Gastrocnemius medialis (tissue), 4 donors: ENCODE measurements at regions not wholly inside any gene's neighbourhood (a gene's known extent, or its start where the extent isn't known, plus 50 kb on each side); places are given as distances from the start of the nearest gene placed in this dataset.

Source experiments
- CTCF ChIP-seq, 5 experiments: fragments of 450-650 bp in 3 of 5; fragments of 200-600 bp in 2 of 5; sonication (generic) in 2 of 5; IDR thresholded peaks in 4 of 5; conservative IDR thresholded peaks in 1 of 5; 1 replicate in 4 of 5; 2 replicates in 1 of 5; pipeline ENCODE4 v1.5.1; 2016 to 2019; ENCODE audit warnings: antibody characterized with exemption in 5 of 5, mild to moderate bottlenecking in 3 of 5, moderate library complexity in 3 of 5
- POLR2A ChIP-seq, 2 donors: fragments of 450-650 bp; IDR thresholded peaks; one replicate each; pipeline ENCODE4 v1.6.1; 2017; ENCODE audit warnings: antibody characterized with exemption in 2 of 2, mild to moderate bottlenecking in 2 of 2, moderate library complexity in 2 of 2

DNA sequence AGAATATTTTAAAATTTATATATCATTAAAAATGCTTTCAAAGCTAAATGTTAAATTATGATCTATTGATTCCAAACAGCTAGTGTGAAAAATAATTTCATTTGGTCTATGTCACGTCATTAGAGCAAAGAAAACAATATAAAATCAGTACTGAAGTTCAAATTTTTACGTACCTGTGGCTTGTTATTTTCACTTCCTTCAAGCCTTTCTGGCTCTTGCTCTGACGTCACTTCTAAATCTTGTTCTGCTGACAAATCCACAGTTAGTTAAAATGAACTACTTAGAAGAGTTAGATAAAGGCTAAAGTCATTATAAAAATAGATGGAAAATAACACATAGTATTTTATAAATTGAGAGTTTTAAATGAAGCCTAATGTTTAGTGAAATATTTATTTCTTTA lies 147.7 kb upstream of the TUBA3C start:
- TF ChIP-seq CTCF (IDR thresholded peaks at IDR 0.05 in 4 of 5, conservative IDR thresholded peaks at IDR 0.05 in 1 of 5), result no peak
- TF ChIP-seq POLR2A (IDR thresholded peaks at IDR 0.05), result no peak
